ENCODE measurements at regions not wholly inside any gene's neighbourhood (a gene's known extent, or its start where the extent isn't known, plus 50 kb on each side); places are given as distances from the start of the nearest gene placed in this dataset.

GRCh38 chr6:3960754-3961361 lies 111.7 kb downstream of the FAM50B start:
- no peak for TF ChIP-seq CTCF (IDR thresholded peaks at IDR 0.05)
- ATAC-seq (no peak), DNase-seq (no peak)
- no peaks in the 10 kb centered on the region for H3K9me3 ChIP-seq
- no peaks in the 10 kb centered on the region for H3K4me1 ChIP-seq (ENCODE audit: low read depth)
- no peak overlapping the region for H3K4me3 ChIP-seq
- intact Hi-C loops (cut with DNase I, micrococcal nuclease), result no loop called here
- H3K36me3 ChIP-seq (ENCODE audit: low read depth), result no peaks in the 10 kb centered on the region

GRCh38 chr6:3961581-3962215 lies 112.5 kb downstream of the FAM50B start:
- Histone ChIP-seq H3K4me1 (ENCODE audit: low read depth) (no peaks in the 10 kb centered on the region), H3K36me3 (ENCODE audit: low read depth) (no peaks in the 10 kb centered on the region), H3K9me3 (no peaks in the 10 kb centered on the region), H3K4me3 (no peak overlapping the region)
- ATAC-seq, result no peak
- intact Hi-C loops (cut with DNase I, micrococcal nuclease), result no loop called here
- DNase-seq, result no peak
- TF ChIP-seq CTCF (IDR thresholded peaks at IDR 0.05), result no peak

GRCh38 chr6:3962291-3963280 lies 113.4 kb downstream of the FAM50B start:
- intact Hi-C loops (cut with DNase I, micrococcal nuclease), result no loop called here
- H3K9me3 ChIP-seq, result no peaks in the 10 kb centered on the region
- no peak overlapping the region for H3K4me3 ChIP-seq
- ATAC-seq (no peak), DNase-seq (no peak)
- no peaks in the 10 kb centered on the region for H3K4me1 ChIP-seq (ENCODE audit: low read depth)
- no peak for TF ChIP-seq CTCF (IDR thresholded peaks at IDR 0.05)
- H3K36me3 ChIP-seq (ENCODE audit: low read depth), result no peaks in the 10 kb centered on the region

GRCh38 chr6:3963426-3963825 lies 114.3 kb downstream of the FAM50B start:
- intact Hi-C loops (cut with DNase I, micrococcal nuclease), result no loop called here
- TF ChIP-seq CTCF (IDR thresholded peaks at IDR 0.05), result no peak
- DNase-seq (no peak), ATAC-seq (no peak)
- Histone ChIP-seq H3K4me1 (ENCODE audit: low read depth) (no peaks in the 10 kb centered on the region), H3K36me3 (ENCODE audit: low read depth) (no peaks in the 10 kb centered on the region), H3K4me3 (no peak overlapping the region), H3K9me3 (no peaks in the 10 kb centered on the region)

GRCh38 chr6:3965071-3965718 lies 113.7 kb downstream of the FAM217A start:
- Histone ChIP-seq H3K4me1 (ENCODE audit: low read depth) (no peaks in the 10 kb centered on the region), H3K4me3 (no peak overlapping the region), H3K36me3 (ENCODE audit: low read depth) (no peaks in the 10 kb centered on the region), H3K9me3 (no peaks in the 10 kb centered on the region)
- no peak for ATAC-seq
- TF ChIP-seq CTCF (IDR thresholded peaks at IDR 0.05), result no peak
- no peak for DNase-seq
- intact Hi-C loops (cut with DNase I, micrococcal nuclease), result no loop called here

Measured in mucosa of descending colon (tissue), 3 donors.